NCI-H446 treated with DMSO at 0.1 percent for 48 hours (cell line): ENCODE measurements at regions not wholly inside any gene's neighbourhood (a gene's known extent, or its start where the extent isn't known, plus 50 kb on each side); places are given as distances from the start of the nearest gene placed in this dataset.

Experiments
- DNase-seq: peaks from one replicate; lab custom pipeline; 2025; lab: John Stamatoyannopoulos, UW

- no peak for DNase-seq
These were observed 186.5 kb upstream of the FSTL5 start for GRCh38 chr4:162350331-162350730.

- no peak for DNase-seq
These were observed 185.6 kb upstream of the FSTL5 start for GRCh38 chr4:162349395-162349794.

- no peak for DNase-seq
These were observed 184.0 kb upstream of the FSTL5 start for GRCh38 chr4:162347842-162348213.

- no peak for DNase-seq
These were observed 183.5 kb upstream of the FSTL5 start for GRCh38 chr4:162347156-162347841.

- no peak for DNase-seq
These were observed 180.2 kb upstream of the FSTL5 start for GRCh38 chr4:162343967-162344366.

GRCh38 chr4:162341533-162341932 lies 177.7 kb upstream of the FSTL5 start:
- no peak for DNase-seq

GRCh38 chr4:162323919-162324318 lies 160.1 kb upstream of the FSTL5 start:
- DNase-seq = no peak

GRCh38 chr4:162322054-162322453 lies 158.3 kb upstream of the FSTL5 start:
- no peak for DNase-seq

GRCh38 chr4:162285753-162286152 lies 122.0 kb upstream of the FSTL5 start:
- no peak for DNase-seq

- no peak for DNase-seq
These were observed 118.9 kb upstream of the FSTL5 start for GRCh38 chr4:162282684-162283083.

GRCh38 chr4:162274354-162274753 lies 110.6 kb upstream of the FSTL5 start:
- DNase-seq = no peak

- no peak for DNase-seq
These were observed 108.4 kb upstream of the FSTL5 start for GRCh38 chr4:162272215-162272614.

- no peak for DNase-seq
These were observed 105.1 kb upstream of the FSTL5 start for GRCh38 chr4:162268911-162269310.

GRCh38 chr4:162265802-162266201 lies 102.0 kb upstream of the FSTL5 start:
- DNase-seq = no peak

- no peak for DNase-seq
These were observed 81.3 kb upstream of the FSTL5 start for GRCh38 chr4:162245051-162245450.

- DNase-seq = no peak
These were observed 78.1 kb upstream of the FSTL5 start for GRCh38 chr4:162241857-162242256.

GRCh38 chr4:162239992-162240769 lies 76.4 kb upstream of the FSTL5 start:
- DNase-seq = no peak

- no peak for DNase-seq
These were observed 73.9 kb upstream of the FSTL5 start for GRCh38 chr4:162237676-162238075.

- no peak for DNase-seq
These were observed 70.8 kb upstream of the FSTL5 start for GRCh38 chr4:162234595-162234994.

- no peak for DNase-seq
These were observed 68.5 kb upstream of the FSTL5 start for GRCh38 chr4:162232349-162232748.

- DNase-seq = no peak
These were observed 65.9 kb upstream of the FSTL5 start for GRCh38 chr4:162229670-162230069.

- no peak for DNase-seq
These were observed 57.3 kb upstream of the FSTL5 start for GRCh38 chr4:162221148-162221547.
